ENCODE measurements at regions not wholly inside any gene's neighbourhood (a gene's known extent, or its start where the extent isn't known, plus 50 kb on each side); places are given as distances from the start of the nearest gene placed in this dataset.

- no peak overlapping the region for H3K27ac ChIP-seq (ENCODE audit: low read length in 2 of 2)
- TF ChIP-seq EZH2 (IDR thresholded peaks at IDR 0.05; ENCODE audit: borderline replicate concordance, insufficient read depth, low read depth, low read length, poor library complexity, severe bottlenecking) (no peak), CTCF (IDR thresholded peaks at IDR 0.05) (no peak)
Measured at GRCh38 chr11:130726234-130727037, 189.8 kb downstream of the SNX19 start.

More at GRCh38 chr11:130726234-130727037, 189.8 kb downstream of the SNX19 start:
- 90% methylated on average over 11 of the region's 14 CpGs for WGBS (ENCODE audit: insufficient coverage)
- Mint-ChIP-seq H3K27me3 (no peaks in the 10 kb centered on the region), H3K9me3 (ENCODE audit: insufficient read depth) (peaks cover 2% of the 10 kb centered on the region), H3K4me1 (no peaks in the 10 kb centered on the region), H3K4me3 (no peak overlapping the region), H3K27ac (no peak overlapping the region)
- H3K27me3 ChIP-seq (replicated peaks in 1 of 4; ENCODE audit: control extremely low read depth in 1 of 4, control insufficient read depth in 3 of 4, insufficient read depth in 4 of 4, low read length in 3 of 4): no peaks in the 10 kb centered on the region
- H3K9ac ChIP-seq (ENCODE audit: low read length): no peak overlapping the region
- no peak overlapping the region for H3K4me3 ChIP-seq (ENCODE audit: control extremely low read depth in 1 of 5, extremely low read depth in 1 of 5, insufficient read depth in 1 of 5, low read depth in 2 of 5, low read length in 4 of 5)
- CTCF ChIA-PET: no interaction called here
- H3K4me1 ChIP-seq (ENCODE audit: control insufficient read depth in 2 of 2, insufficient read depth in 2 of 2, low read length in 2 of 2): no peaks in the 10 kb centered on the region
- no peaks in the 10 kb centered on the region for H4K20me1 ChIP-seq (ENCODE audit: control insufficient read depth, insufficient read depth, low read length, poor library complexity, severe bottlenecking)
- no peaks in the 10 kb centered on the region for H3K36me3 ChIP-seq (replicated peaks in 1 of 2; ENCODE audit: control extremely low read depth in 1 of 2, control insufficient read depth in 1 of 2, extremely low read depth in 1 of 2, insufficient read depth in 2 of 2, low read length in 1 of 2)
- H2AFZ ChIP-seq (ENCODE audit: insufficient read depth, low read depth, low read length, poor library complexity, severe bottlenecking): no peak overlapping the region
- POLR2A ChIA-PET: no interaction called here
- no peaks in the 10 kb centered on the region for H3K79me2 ChIP-seq (ENCODE audit: control insufficient read depth, insufficient read depth, low read length)
- DNase-seq (no peak), ATAC-seq (ENCODE audit: low read depth) (no peak)
- intact Hi-C loops (cut with micrococcal nuclease): no loop called here
- peaks cover 0 to 8% (median 4%) of the 10 kb centered on the region in 3 donors for H3K9me3 ChIP-seq (ENCODE audit: control extremely low read depth in 1 of 3, control insufficient read depth in 2 of 3, insufficient read depth in 1 of 3, low read length in 2 of 3)
- no peak overlapping the region for H3K4me2 ChIP-seq (replicated peaks; ENCODE audit: low read depth, low read length, poor library complexity, severe bottlenecking)

Data from B cell (primary cell).